COLO668 (cell line): ENCODE measurements at regions not wholly inside any gene's neighbourhood (a gene's known extent, or its start where the extent isn't known, plus 50 kb on each side); places are given as distances from the start of the nearest gene placed in this dataset.
A peak's percentile ranks its signal among the peaks of the same experiment; 100 is the strongest.

ENCODE experiments used
- DNase-seq: peaks from one replicate; lab custom pipeline; 2025; ENCODE audit not compliant: unreplicated experiment; lab: John Stamatoyannopoulos, UW

DNA sequence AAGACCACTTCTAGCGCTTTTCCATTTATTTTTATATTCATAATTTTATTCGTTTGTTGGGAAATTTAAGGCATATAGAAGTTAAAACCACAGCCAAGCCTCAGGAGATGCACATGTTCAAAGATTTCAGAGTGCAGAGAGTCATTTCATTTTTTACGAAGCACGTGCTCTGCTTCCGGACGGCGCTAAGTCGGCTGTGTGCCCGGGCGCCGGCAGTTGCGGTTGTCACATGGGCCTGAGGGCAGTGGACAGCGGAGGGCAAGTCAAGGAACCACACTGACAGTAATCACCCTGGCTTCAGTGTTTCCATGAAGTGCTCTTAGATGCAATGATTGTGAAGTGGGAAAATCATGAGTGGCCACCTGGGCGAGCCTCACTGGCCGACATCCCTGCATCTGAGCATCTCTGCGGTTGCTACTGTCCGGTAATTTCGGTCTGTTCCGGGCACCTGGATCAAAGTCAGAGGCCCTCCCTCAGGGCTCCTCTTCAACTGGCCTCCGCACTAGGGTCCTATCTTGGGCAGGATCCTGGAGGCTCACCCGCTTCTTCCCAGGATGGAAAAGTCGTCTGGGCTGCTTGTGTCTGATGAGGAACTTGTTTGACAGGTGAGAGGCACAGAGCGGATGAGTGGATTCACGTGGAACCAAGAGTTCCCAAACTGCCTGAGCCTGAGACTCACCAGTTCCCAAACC lies 90.8 kb downstream of the DACT2 start:
- DNase-seq = no peak

DNA sequence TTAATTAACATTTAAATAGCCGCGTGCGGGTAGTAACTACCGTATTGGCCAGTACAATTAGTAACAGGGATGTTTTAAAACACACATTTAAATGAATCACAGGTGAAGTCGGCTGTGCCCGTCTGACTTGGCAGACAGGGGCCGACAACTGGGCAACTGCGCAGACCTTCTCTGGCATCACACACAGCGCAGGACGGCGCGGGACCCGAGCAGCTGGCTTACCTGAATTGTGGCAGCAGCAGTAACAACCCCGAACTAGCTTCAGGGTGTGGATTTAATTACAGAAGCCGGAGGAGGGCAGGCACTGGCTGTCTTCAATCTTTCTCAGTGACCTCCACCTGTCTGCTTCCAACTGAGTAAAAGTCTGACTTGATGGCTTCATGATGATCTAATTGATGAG lies 91.7 kb downstream of the DACT2 start:
- no peak for DNase-seq

DNA sequence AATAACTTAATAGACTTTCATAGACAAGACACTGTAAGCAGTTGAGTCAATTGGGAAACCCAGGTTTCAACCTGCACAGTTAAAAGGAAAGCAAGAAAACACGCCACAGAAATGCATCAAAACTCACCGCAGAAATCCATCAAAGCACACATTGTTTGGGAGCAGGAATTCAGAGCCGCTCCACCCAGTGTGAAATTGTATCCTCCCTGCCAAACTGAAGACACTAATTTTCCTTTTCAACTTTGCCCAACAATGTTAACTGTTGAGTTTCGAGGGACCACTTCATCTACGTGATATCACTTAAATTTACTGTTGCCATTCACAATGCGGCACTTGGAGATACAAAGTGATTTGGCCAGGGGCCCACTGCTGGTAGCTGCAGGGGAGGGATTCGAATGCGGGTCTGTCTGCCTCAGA lies 92.7 kb downstream of the DACT2 start:
- DNase-seq = no peak

DNA sequence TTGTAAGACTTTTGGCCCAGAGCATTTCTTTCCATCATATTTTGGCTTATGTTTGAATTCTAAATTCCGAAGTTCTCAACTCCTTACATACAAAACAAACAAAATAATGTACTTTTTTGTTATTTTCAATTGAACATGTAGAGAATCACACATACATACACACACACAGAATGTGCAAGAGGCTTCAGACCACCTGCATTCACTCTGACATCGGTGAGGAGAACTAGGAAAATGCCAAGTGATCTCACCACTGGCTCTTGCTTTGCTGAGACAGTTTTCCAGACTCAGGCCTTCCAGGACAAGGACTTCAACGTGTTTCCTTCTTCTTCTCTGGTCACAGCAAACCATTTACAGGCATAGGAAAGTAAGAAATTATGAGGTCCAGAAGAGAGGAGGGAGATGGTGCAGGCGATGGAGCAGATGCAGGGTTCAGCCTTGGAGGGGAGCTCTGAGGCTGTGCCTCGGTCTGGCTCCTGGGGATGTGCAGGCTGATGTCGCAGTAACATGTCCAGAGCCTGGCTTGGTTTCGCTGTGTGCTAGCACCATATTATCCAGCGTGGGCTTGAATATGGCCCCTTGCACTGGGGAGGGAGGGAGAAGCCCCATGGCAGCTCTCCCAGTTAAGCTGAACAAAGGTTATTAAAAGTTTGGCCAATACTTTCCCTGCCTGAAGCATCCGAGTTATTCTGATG lies 93.4 kb downstream of the DACT2 start:
- DNase-seq = no peak

DNA sequence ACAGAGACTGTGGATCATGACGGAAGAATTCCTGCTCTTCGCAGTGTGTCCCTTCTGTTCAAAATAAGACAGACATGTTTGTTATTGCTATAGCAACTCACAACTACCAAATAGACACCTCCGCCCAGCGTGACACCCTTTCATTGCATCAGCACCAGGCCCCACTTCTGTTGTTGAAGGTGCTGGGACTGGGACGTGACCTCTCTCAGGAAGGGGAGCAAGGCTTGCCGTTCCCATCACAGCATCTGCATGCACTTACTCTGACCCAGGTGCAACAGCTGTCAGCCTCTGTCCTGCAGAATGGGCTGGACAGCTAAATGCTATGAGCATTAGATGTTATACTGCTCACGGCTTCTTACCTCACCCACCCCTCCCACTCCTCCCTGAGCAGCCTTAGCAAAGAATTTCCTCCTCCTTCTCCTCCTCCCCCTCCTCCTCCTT lies 94.1 kb downstream of the DACT2 start:
- no peak for DNase-seq

DNA sequence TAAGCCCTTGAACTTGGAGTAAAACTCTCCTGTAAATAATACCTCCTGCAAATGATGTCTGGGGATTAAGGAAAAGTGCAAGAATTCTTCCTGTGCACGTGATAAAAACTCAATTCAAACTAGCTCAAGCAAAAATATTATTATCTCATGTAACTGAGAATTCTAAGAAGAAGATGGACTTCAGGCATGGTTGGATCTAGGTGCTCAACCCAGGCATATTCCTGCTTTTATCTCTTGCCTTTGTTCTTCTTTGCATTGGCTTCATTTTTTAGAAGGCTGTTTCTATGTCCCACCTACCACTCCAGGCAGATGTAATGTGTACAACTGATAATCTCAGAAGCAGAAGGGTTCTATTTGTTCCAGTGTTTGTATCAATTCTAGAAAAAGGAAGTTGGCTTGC lies 95.8 kb downstream of the DACT2 start:
- DNase-seq = no peak

DNA sequence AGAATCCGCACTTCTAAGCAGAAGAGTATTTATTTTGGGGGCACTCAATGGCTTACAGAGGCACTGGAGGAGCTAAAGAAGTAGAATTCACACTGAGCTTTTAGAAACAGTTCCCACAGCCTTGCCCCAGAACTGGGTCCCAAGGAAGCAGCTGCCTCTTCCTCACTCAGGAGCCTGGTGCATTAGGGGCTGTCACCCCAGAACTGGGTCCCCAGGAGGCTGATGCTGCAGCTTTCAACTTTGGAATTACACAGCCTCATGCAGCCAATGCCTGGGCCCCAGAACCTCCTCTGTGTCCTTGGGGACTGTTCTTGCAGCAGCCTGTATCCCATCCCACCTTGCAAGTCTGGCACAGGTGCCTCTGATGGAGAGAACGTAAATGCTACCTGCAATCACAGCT lies 96.4 kb downstream of the DACT2 start:
- DNase-seq = no peak

DNA sequence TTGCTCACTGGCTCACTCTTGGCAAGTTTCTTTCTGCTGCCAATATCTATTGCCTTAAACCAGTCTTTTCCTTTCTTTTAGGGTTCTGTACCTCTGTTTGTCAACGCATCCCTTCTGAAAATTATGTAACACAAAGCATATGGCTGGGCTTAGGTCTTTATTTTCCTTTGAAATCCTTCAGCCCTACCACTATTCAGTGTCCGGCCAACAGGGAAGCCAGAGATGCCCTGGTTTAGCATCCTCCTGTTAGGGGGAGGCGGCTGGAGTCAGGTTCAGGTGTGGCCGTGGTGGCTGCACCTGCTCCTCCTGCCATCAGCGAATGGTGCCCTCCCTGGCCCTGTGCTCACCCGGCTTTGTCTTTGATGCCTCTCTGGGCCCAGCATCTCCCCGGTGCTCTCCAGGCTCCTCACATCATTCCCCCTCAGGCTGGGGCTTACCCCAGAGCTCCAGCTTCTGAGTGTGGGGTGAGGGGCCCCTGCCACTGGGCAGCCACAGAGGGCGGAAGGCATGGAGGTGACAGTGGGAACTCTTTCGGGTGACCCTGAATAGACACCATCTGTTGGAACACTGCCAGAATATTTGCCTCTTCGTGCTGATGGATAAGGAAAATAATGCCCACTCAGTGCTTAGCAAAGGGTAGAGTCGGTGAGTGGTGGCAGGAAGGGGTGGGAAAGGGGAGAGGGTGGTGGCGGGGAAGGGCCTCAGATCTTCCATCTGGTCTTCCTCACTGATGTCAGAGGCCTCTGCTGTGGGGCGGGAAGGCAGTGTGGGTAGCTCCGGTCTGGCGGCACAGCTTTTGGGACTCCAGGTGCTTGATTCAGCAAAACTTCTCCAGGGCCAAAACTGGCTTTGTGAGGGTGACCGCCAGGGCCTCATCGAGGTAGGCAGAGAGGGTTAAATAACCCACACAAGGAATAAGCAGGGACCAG lies 97.2 kb downstream of the DACT2 start:
- DNase-seq = peak; percentile 55

DNA sequence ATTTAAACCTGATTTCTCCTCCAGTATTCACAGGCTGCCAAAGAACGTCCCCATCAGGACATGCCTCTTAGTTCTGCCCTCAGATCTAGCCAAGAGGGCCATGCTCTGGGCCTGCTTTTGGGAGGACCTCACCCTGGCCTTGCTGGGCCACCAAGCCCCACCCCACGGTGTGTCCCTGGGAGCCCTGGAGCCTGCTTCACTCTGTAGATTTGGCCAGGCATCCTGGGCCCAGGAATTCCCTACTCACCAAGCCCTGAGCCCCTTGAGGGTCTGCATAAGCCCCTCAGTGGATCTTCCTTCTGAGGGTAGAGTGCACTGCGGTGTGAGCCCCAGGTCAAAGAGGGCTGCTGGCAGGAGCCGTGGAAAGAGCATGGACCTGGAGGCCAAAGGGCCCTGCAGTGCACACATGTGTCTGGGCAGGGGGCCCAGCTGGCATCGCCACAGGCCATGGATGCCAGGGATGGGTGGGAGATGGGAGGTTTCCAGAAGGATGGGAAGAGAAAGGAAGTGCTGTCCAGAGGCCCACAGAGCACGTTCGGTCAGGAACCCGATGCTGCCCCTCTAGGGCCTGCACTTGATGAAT lies 98.0 kb downstream of the DACT2 start:
- DNase-seq = no peak

DNA sequence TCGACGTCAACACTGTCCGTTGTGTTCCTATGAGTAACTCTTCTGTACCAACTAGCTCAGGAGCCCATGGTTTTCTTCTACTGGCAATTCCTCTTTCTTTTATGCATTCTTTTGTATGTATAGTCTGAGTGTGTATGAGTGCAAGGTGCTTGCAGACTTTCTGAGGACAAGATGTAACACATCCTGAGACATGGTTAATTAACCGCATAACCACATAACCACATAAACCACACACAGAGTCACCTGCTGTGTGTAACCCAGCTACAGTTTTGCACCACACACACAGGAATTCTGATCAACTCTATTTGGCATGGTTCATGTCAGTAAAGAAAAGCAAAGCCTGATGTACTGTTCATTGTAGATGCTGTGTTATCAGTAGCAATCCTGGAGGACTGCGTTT lies 98.6 kb downstream of the DACT2 start:
- no peak for DNase-seq

DNA sequence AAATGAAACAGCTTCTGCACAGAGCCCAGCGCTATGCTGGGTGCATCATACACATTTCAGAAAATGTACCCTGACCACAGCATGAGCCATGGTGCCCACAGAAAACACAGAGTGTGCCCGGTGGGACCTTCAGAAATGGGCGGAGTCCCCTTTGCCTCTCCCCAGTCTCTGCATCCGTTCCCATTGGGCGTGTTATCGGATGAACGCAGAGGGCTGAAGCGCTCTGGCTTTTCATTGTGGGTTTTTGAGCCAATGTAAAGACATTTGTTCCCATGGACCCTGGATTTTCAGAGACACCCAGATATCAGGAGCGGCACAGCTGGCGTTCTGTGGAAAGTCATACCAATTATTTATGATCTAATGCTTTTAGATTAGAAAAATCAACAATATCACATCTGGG lies 99.8 kb downstream of the DACT2 start:
- DNase-seq = no peak

DNA sequence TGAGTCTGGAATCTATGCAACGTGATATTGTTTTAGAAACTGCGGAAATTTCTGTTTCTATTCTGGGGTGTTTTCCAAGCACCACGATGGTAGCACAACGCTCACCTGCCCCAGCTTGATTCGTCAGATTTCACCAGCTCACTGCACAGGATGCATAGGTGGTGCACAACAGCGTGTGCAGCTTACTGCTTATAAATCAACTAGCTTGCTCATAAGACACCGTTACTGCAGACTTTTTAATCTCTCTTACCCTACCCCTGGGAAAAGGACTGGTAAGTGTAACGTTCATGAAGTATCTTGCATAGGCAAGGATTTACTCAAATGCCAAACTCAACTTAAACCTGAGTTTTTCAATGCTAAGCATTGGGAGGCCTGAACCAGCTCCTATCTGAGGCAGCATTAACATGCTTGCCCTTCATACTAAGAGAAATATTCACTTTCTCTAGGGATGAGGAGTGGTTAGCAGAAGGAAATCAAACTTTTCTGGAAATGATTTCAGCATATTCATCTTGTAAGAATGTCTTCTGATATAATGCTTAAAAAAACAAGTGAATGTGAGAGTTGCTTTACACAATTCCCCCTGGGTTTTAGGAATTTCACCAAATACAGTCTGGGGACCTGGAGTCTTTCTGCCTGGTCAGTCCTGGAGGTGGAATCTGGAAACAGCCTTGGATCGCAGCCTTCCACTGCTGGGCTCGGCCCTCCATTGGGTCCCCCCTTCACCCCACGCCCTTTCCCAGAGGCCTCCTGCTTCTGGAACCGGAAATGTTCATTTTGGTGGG lies 100.6 kb downstream of the DACT2 start:
- DNase-seq = no peak

DNA sequence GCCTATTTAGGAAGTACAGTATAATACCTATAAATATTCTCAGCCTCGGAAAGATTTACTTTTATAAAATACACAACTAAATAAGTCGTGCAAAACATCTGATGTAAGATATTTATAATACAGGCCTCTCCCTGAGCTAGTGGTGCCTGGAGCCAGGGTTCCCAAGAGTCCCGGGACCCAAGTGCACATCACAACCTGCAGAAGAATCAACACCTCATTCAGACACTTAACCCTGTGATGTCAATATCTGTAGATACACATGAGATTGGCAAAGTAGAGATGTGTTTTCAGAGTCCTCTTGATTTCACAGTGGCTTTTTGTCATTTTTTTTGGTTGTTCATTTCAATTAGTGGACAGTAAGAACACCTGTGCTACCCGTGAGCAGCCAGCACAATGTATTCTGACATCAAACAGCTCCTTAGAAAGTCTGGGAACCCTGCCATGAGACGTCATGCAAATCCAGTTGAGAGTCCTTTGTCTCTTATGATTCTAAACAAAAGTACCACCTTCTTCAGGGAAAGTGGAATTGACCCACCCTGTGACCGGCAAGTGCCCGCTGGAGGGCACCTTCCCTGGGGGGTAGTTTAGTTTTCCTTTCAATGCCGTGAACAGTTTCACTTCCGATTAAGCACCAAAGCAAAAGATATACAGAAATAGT lies 101.6 kb downstream of the DACT2 start:
- no peak for DNase-seq

DNA sequence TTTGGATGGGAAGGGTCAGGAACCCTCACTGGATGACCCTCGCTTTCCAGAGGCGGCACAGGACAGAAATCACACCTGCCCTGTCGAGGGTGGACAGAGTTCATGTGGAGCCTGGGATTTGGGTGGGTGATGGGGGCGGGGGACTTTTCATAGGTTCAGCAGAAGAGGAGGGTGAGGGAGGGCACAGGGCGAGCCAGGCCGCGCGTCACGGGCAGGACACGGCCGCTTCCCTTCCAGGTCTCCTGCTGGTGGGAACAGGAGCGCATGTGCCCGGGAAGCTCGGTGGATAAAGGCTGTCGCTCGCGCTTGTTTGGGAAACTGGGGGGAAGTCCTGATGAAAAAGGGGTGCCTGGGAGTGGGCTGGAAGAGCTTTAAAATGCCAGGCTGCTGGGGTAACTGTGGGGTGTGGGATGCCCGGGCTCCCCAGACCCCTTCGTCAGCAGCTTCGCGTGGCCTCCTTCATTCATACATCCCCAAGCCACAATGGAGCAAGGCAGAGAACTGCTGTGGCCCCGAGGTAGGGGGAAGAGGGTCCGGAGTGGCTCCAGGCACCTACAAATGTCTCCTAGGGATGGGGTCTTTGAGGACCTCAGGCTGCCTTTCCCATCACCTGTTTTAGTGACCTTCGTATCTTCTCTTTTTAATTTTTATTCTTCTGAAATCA lies 102.2 kb downstream of the DACT2 start:
- no peak for DNase-seq

DNA sequence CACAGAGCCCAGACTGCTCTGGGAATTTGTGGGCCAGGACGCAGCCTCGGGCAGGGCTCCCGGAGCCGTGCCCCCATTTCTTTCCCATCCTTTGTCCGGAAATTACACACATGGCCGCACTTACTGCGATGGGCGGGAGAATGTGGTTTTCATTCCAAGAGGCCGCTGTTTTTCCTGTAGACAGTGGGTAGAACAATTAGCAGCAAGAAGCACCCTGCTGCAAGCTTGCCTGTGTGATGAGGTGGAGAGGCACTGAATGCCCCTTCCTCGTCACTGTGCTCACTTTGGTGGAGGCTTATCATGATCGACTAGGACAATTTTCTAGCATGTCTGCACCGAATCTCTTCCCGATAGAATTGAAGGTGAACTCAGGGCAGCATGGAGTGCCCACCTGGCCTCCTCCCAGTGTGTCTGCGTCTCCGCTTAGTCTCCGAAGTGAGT lies 102.8 kb downstream of the DACT2 start:
- DNase-seq = no peak

DNA sequence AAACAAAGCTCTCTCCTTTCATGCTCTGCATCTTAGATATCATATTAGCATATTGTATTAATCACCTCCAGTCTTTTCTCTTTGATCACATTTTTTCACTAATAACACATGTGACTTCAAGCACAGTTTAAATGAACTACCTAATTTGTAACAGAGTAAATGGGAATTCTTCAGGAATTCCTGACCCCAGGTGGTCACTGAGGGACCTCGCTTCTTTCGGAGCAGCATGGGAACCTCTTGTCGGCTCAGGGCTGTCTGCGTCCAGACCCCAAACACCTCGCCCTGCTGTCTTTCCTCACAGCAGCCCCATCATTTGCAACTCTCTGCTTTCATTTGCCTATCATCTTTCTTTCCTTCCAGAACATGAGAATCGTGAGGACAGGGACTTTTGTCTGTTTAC lies 103.5 kb downstream of the DACT2 start:
- no peak for DNase-seq

DNA sequence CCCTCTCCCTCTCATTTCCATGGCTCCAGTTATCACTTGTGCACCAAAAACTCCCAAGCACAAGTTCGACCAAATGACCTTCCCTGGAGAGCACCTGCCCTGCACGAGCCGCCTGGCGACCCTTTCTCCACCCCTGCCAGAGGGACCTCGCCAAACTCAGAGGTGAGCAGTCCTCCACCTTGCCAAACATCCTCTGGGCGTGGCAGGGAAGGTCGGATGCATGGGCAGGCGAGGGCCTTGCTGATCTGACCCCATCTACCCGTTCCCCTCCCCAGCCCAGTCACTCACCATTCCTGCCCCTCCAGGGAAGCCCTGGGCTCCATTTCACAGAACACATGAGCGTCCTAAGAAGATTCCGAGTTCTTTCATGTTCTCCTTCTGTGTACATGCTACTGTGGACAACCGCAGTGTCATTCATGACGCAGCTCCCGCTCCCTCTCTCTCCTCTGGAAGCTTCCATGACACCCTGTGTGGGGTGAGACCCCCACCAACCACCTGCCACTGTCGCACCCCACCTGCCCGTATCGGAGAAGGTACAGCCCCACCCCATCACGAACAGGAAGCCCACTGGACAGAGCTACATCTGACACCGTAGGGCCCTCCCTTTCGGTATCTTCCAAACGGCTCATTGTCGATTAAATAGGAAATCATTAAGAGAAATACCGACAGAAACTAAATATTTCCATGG lies 104.3 kb downstream of the DACT2 start:
- no peak for DNase-seq

DNA sequence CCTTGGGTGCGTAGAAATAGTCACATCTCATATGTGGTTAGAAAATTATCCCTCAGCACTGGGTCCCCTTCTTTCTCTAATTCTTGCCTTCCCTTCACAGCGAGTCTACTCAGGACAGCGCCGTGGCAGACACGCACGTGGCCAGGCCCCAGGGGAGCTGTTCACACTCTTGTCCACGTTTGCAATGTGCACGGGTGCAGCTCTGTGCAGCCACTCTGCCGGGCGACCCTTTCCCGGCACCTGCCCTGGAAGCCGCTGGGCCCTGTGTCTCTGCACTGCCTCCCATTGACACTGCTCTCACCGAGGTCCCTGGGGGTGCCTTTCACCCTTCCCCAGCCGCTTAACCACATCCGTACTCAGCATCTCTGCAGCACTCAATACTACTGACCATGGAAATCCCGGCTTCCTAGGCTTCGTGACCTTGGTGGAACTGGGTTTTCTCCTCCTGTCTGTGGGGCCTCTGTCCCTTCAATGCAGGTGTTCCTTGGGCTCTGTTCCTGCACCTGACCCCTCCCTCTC lies 104.9 kb downstream of the DACT2 start:
- no peak for DNase-seq

DNA sequence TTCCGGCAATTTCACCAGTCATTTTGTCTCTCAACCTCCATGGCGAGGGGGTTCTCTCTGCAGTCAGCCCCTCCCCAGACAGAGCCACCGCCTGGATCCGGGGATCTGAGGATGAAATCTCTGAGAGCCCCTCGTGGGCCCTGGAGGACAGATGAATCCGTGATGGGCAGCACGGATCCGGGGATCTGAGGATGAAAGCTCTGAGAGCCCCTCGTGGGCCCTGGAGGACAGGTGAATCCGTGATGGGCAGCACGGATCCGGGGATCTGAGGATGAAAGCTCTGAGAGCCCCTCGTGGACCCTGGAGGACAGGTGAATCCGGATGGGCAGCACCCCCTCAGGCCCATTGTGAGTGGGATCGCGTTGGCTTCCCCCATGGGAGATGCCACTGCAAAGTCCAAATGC lies 106.5 kb downstream of the DACT2 start:
- DNase-seq = no peak
